GM19395 (cell line): ENCODE measurements at regions not wholly inside any gene's neighbourhood (a gene's known extent, or its start where the extent isn't known, plus 50 kb on each side); places are given as distances from the start of the nearest gene placed in this dataset.

Experiments
- ATAC-seq: cut with Tn5 transposase; IDR thresholded peaks from one replicate; pipeline ENCODE4 v1.9.1; 2021; ENCODE audit warnings: mild to moderate bottlenecking, moderate library complexity; ENCODE audit not compliant: unreplicated experiment

GRCh38 chr6:133818320-133818719 is 70.6 kb upstream of the TCF21 start:
- ATAC-seq, result no peak

- ATAC-seq, result no peak
These were observed 68.7 kb upstream of the TCF21 start for GRCh38 chr6:133820208-133820607.

GRCh38 chr6:133827766-133828165 is 61.1 kb upstream of the TCF21 start:
- no peak for ATAC-seq

- ATAC-seq, result no peak
These were observed 55.0 kb upstream of the TCF21 start for GRCh38 chr6:133833949-133834359.

DNA sequence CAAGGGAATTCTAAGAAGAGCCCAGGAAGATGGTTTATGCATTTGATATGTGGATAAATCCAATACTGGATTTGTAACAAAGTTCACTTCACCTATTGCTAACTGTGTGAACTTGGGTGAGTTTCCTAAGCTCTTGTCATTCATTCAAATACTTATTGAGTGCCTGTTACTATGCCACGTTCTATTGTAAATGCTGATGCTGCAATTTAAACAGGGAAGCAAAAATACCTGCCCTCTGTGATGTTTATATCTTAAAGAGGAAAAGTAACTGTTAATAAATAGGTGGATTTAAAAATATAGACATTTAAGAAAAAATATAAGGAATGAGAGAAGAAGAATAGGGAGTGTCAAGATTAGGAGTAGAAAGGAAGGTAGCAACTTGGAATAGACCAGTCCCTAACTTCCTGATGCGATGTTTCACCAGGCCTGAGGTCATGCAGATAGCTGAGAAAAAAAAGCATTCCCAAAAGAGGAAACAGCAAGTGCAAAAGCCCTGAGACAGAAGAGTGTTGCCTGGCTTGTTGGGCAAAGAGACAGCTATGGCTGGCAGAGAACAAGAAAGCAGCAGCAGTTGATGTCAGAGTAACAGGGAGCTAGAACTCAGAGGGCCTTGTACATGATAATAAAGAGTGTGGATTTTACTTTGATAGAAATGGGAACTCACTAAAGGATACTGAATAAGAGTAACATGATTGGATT is 54.3 kb upstream of the TCF21 start:
- no peak for ATAC-seq

GRCh38 chr6:133835901-133836300 is 53.0 kb upstream of the TCF21 start:
- ATAC-seq, result no peak

GRCh38 chr6:133837801-133838349 is 51.0 kb upstream of the TCF21 start:
- ATAC-seq, result peak; percentile 83
